GM12878 (cell line): ENCODE measurements at regions not wholly inside any gene's neighbourhood (a gene's known extent, or its start where the extent isn't known, plus 50 kb on each side); places are given as distances from the start of the nearest gene placed in this dataset.

Experiments
- ATAC-seq: fragments of 200-7000 bp; cut with Tn5 transposase; 3 replicates; pipeline ENCODE4 v1.9.1; 2020; ENCODE audit warnings: mild to moderate bottlenecking, moderate library complexity
- BruUV-seq: library from RNA; stranded (reverse); fragments of 400-500 nt; replicated peaks from 2 replicates; lab custom pipeline; 2021; lab: Mats Ljungman, UMichigan
- CTCF ChIA-PET: fragments of 300-600 bp; sonication (Branson Sonifier 250); formaldehyde crosslinking; extraction: SDS; loops from one replicate; lab custom pipeline; 2021; ENCODE audit warnings: inconsistent platforms; lab: Yijun Ruan, JAX
- POLR2A ChIA-PET: fragments of 350-600 bp; formaldehyde crosslinking; extraction: SDS; loops from one replicate; lab custom pipeline; 2021; ENCODE audit warnings: inconsistent platforms; lab: Charles Lee
- RAD21 ChIA-PET: fragments of 300-600 bp; sonication (Branson Sonifier 250); formaldehyde crosslinking; loops from one replicate; lab custom pipeline; 2023; ENCODE audit warnings: antibody characterized with exemption; ENCODE audit not compliant: unreplicated experiment; lab: Charles Lee
- SMC1A ChIA-PET: fragments of 300-600 bp; sonication (Branson Sonifier 250); formaldehyde crosslinking; loops from one replicate; lab custom pipeline; 2023; ENCODE audit not compliant: unreplicated experiment, uncharacterized antibody; lab: Charles Lee
- DNase-seq: peaks from one replicate; pipeline ENCODE4 v3.0.0-alpha.2; 2011; ENCODE audit warnings: low read depth, low spot score
- FAIRE-seq: peaks from 3 replicates; lab custom pipeline; 2011; peaks lifted over from hg19 to GRCh38; lab: Jason Lieb, UNC
- H2AFZ ChIP-seq: 2 replicates; pipeline ENCODE4 v1.6.0; 2011; ENCODE audit warnings: low read depth, low read length, control low read depth; ENCODE audit not compliant: control insufficient read depth
- H3K27ac ChIP-seq: 2 replicates; pipeline ENCODE4 v1.5.1; 2011; ENCODE audit warnings: control low read depth; ENCODE audit not compliant: control insufficient read depth, insufficient read depth
- H3K27me3 ChIP-seq, 2 experiments: replicated peaks in 1 of 2; 2 replicates each; pipeline versions ENCODE4 v1.6.0 to v1.6.1; 2011; ENCODE audit warnings: low read length in 1 of 2; ENCODE audit not compliant: control insufficient read depth in 2 of 2, insufficient read depth in 2 of 2
- H3K36me3 ChIP-seq, 2 experiments: 2 replicates each; pipeline ENCODE4 v1.5.1; 2011; ENCODE audit warnings: low read length in 1 of 2; ENCODE audit not compliant: control insufficient read depth in 2 of 2, insufficient read depth in 2 of 2
- H3K4me1 ChIP-seq: 2 replicates; pipeline ENCODE4 v1.6.1; 2011; ENCODE audit warnings: mild to moderate bottlenecking, low read length, moderate library complexity, mixed read lengths; ENCODE audit not compliant: control insufficient read depth, insufficient read depth
- H3K4me2 ChIP-seq: 2 replicates; pipeline ENCODE4 v1.6.0; 2011; ENCODE audit warnings: control low read depth; ENCODE audit not compliant: control insufficient read depth, insufficient read depth
- H3K4me3 ChIP-seq: fragments of 200-600 bp; sonication (generic); 2 replicates; pipeline ENCODE4 v1.5.1; 2016
- H3K79me2 ChIP-seq: 2 replicates; pipeline ENCODE4 v1.6.0; 2011; ENCODE audit warnings: low read length; ENCODE audit not compliant: control insufficient read depth, insufficient read depth
- H3K9ac ChIP-seq: 2 replicates; pipeline ENCODE4 v1.8.0; 2011; ENCODE audit warnings: low read length, control low read depth, mixed read lengths; ENCODE audit not compliant: control insufficient read depth, insufficient read depth
- H3K9me3 ChIP-seq: replicated peaks from 3 replicates; pipeline ENCODE4 v1.5.1; 2011; ENCODE audit warnings: mild to moderate bottlenecking, low read length; ENCODE audit not compliant: control insufficient read depth, insufficient read depth
- H4K20me1 ChIP-seq: 2 replicates; pipeline ENCODE4 v1.6.0; 2011; ENCODE audit not compliant: control insufficient read depth, insufficient read depth
- BCL11A ChIP-seq: IDR thresholded peaks from 2 replicates; pipeline ENCODE4 v1.6.1; 2011; ENCODE audit warnings: low read depth, low read length
- CBX3 ChIP-seq: fragments of 200-600 bp; sonication (generic); IDR thresholded peaks from 2 replicates; pipeline ENCODE4 v1.6.1; 2016; ENCODE audit warnings: low read depth, borderline replicate concordance
- FOS ChIP-seq: IDR thresholded peaks from 3 replicates; pipeline ENCODE4 v1.6.1; 2011; ENCODE audit warnings: borderline replicate concordance; ENCODE audit not compliant: insufficient read length; ENCODE audit errors: extremely low read depth
- GABPA ChIP-seq: IDR thresholded peaks from 2 replicates; pipeline ENCODE4 v1.6.1; 2014; ENCODE audit warnings: antibody characterized with exemption, low read depth, mild to moderate bottlenecking, inconsistent platforms
- HCFC1 ChIP-seq: fragments of 150-350 bp; IDR thresholded peaks from 2 replicates; pipeline ENCODE4 v1.6.1; 2014; ENCODE audit warnings: low read length
- HDAC6 ChIP-seq: fragments of 200-600 bp; sonication (generic); IDR thresholded peaks from one replicate; pipeline ENCODE4 v1.8.0; 2017; ENCODE audit warnings: antibody characterized with exemption; ENCODE audit not compliant: unreplicated experiment
- KLF5 ChIP-seq: fragments of 450-650 bp; IDR thresholded peaks from 2 replicates; pipeline ENCODE4 v1.6.1; 2014; ENCODE audit warnings: mild to moderate bottlenecking; ENCODE audit not compliant: partially characterized antibody
- LARP7 ChIP-seq: fragments of 450-650 bp; IDR thresholded peaks from 2 replicates; pipeline ENCODE4 v1.6.1; 2017; ENCODE audit warnings: mild to moderate bottlenecking
- MYC ChIP-seq: IDR thresholded peaks from 2 replicates; pipeline ENCODE4 v1.6.1; 2011; ENCODE audit warnings: mild to moderate bottlenecking, low read length, moderate library complexity, inconsistent platforms; ENCODE audit not compliant: insufficient read depth, insufficient replicate concordance, insufficient read length, severe bottlenecking
- RFX5 ChIP-seq: IDR thresholded peaks from 2 replicates; pipeline ENCODE4 v1.6.1; 2011; ENCODE audit warnings: low read depth, low read length, improper control_type of control experiment
- SMC3 ChIP-seq: IDR thresholded peaks from 2 replicates; pipeline ENCODE4 v1.6.1; 2011; ENCODE audit warnings: low read length, improper control_type of control experiment, borderline replicate concordance
- TCF3 ChIP-seq: IDR thresholded peaks from 2 replicates; pipeline ENCODE4 v1.6.1; 2012; ENCODE audit warnings: low read depth, mild to moderate bottlenecking, low read length, borderline replicate concordance; ENCODE audit not compliant: insufficient read depth
- ZBED1 ChIP-seq: IDR thresholded peaks from 2 replicates; pipeline ENCODE4 v1.6.1; 2016; ENCODE audit warnings: borderline replicate concordance
- WGBS: methylation state at CpG from one replicate; pipeline ENCODE4 v1.1.6; 2016; ENCODE audit warnings: low lambda C conversion rate; ENCODE audit not compliant: insufficient replicate concordance, insufficient coverage; ENCODE audit errors: missing lambda C conversion rate; 5-methylcytosine and 5-hydroxymethylcytosine counted together
- in situ Hi-C: fragments of 300-500 bp; cut with MboI; formaldehyde crosslinking; loops from 9 replicates; pipeline ENCODE4 v1.14.3; 2018; ENCODE audit warnings: mixed read lengths
- intact Hi-C: fragments of 100-400 bp; cut with micrococcal nuclease; formaldehyde crosslinking; loops from one replicate; pipeline ENCODE4 v1.14.2; 2022; ENCODE audit not compliant: unreplicated experiment
- TF ChIP-seq, protein P1 (sequence below): IDR thresholded peaks from 2 replicates; pipeline ENCODE4 v1.6.1; 2011; ENCODE audit warnings: borderline replicate concordance, low read depth, mild to moderate bottlenecking, moderate library complexity, low read length; ENCODE audit not compliant: insufficient read depth, poor library complexity, severe bottlenecking
- TF ChIP-seq, protein P2 (sequence below): IDR thresholded peaks from 2 replicates; pipeline ENCODE4 v1.6.1; 2011; ENCODE audit warnings: low read depth, low read length, improper control_type of control experiment, borderline replicate concordance
- TF ChIP-seq, protein P3 (sequence below), 3 experiments: IDR thresholded peaks in 2 of 3; conservative IDR thresholded peaks in 1 of 3; 2 replicates each; pipeline ENCODE4 v1.5.1; 2011; ENCODE audit warnings: low read depth in 3 of 3, low read length in 3 of 3, mild to moderate bottlenecking in 3 of 3, control low read depth in 2 of 3, moderate library complexity in 2 of 3, inconsistent platforms in 1 of 3, mixed read lengths in 1 of 3; ENCODE audit not compliant: control insufficient read depth in 2 of 3, insufficient read depth in 1 of 3; ENCODE audit errors: extremely low read depth in 1 of 3

DNA sequence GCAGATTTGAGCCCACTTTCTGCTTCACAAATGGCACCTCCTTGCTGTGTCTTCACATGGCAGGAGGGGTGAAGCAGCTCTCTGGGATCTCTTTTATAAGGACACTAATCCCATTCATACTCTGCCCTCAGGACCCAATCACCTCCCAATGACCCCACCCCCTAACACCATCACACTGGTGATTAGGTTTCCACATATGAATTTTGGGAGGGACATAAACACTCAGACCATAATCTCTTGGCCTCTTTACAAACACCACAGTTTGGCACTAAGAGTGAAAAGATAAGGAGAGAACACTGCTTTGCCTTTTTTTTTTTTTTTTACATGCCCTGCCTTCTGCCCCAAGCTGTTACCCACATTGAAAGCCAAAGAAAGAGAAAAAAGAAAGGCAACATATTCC lies 166.2 kb upstream of the NFIA start:
- Histone ChIP-seq H4K20me1 (no peaks in the 10 kb centered on the region), H3K27me3 (no peaks in the 10 kb centered on the region), H3K4me1 (no peaks in the 10 kb centered on the region), H3K27ac (no peak overlapping the region)
- intact Hi-C loops: no loop called here
- POLR2A ChIA-PET: interaction anchor here (0.5 kb wide), 1 partner anchor 16 kb away, joined by 3 read pairs; no protein-coding TSS in a partner anchor
- CTCF ChIA-PET: interaction anchor here (0.7 kb wide), 1 partner anchor 877 kb away, joined by 3 read pairs; no protein-coding TSS in a partner anchor
- no peak for ATAC-seq
- TF ChIP-seq HDAC6 (no peak), GABPA (no peak), SMC3 (no peak), MYC (no peak), HCFC1 (no peak)
- TF ChIP-seq, protein P1, sequence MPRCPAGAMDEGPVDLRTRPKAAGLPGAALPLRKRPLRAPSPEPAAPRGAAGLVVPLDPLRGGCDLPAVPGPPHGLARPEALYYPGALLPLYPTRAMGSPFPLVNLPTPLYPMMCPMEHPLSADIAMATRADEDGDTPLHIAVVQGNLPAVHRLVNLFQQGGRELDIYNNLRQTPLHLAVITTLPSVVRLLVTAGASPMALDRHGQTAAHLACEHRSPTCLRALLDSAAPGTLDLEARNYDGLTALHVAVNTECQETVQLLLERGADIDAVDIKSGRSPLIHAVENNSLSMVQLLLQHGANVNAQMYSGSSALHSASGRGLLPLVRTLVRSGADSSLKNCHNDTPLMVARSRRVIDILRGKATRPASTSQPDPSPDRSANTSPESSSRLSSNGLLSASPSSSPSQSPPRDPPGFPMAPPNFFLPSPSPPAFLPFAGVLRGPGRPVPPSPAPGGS: no peak
- TF ChIP-seq, all 136 proteins: peak for 0
- FAIRE-seq (no peak), DNase-seq (no peak)
- in situ Hi-C loops: no loop called here
- H3K79me2 ChIP-seq: no peaks in the 10 kb centered on the region
- no peak overlapping the region for H3K4me2 ChIP-seq
- H3K4me3 ChIP-seq: no peak overlapping the region
- SMC1A ChIA-PET: no interaction called here
- no peaks in the 10 kb centered on the region for H3K9me3 ChIP-seq
- no peak overlapping the region for H3K9ac ChIP-seq
- BruUV-seq: no TSS peak
- no peaks in the 10 kb centered on the region for H3K36me3 ChIP-seq
- RAD21 ChIA-PET: no interaction called here
- H2AFZ ChIP-seq: no peak overlapping the region

DNA sequence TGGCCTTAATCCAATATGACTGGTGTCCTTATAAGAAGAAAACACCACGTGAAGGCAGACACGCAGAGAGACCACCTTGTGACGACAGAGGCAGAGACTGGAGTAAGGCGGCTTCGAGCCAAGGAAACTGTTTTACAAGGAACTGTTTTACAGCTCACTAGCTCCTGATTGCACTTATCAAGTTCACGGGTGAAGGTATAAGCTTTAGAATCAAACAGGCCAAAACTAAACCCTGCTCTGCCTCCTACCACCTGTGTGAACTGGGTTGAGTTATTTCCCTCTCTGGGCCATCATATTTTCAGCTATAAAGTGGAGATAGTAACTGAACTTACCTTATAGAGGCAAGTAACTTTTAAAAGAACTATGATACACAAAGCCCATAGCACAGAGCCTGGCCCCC lies 166.9 kb upstream of the NFIA start:
- SMC1A ChIA-PET: no interaction called here
- BruUV-seq: no TSS peak
- WGBS: 42% methylated on average over 6 of the region's 6 CpGs
- no peak for TF ChIP-seq BCL11A
- no peak for TF ChIP-seq TCF3
- no peak for TF ChIP-seq CBX3
- TF ChIP-seq RFX5: no peak
- no peak for TF ChIP-seq LARP7
- TF ChIP-seq, protein P2, sequence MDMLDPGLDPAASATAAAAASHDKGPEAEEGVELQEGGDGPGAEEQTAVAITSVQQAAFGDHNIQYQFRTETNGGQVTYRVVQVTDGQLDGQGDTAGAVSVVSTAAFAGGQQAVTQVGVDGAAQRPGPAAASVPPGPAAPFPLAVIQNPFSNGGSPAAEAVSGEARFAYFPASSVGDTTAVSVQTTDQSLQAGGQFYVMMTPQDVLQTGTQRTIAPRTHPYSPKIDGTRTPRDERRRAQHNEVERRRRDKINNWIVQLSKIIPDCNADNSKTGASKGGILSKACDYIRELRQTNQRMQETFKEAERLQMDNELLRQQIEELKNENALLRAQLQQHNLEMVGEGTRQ: no peak
- TF ChIP-seq, protein P3, sequence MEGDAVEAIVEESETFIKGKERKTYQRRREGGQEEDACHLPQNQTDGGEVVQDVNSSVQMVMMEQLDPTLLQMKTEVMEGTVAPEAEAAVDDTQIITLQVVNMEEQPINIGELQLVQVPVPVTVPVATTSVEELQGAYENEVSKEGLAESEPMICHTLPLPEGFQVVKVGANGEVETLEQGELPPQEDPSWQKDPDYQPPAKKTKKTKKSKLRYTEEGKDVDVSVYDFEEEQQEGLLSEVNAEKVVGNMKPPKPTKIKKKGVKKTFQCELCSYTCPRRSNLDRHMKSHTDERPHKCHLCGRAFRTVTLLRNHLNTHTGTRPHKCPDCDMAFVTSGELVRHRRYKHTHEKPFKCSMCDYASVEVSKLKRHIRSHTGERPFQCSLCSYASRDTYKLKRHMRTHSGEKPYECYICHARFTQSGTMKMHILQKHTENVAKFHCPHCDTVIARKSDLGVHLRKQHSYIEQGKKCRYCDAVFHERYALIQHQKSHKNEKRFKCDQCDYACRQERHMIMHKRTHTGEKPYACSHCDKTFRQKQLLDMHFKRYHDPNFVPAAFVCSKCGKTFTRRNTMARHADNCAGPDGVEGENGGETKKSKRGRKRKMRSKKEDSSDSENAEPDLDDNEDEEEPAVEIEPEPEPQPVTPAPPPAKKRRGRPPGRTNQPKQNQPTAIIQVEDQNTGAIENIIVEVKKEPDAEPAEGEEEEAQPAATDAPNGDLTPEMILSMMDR (IDR thresholded peaks at IDR 0.05 in 2 of 3, conservative IDR thresholded peaks at IDR 0.05 in 1 of 3; ENCODE audit: control insufficient read depth in 2 of 3, extremely low read depth in 1 of 3, insufficient read depth in 1 of 3, low read depth in 3 of 3, low read length in 3 of 3): no peak
- no peak for TF ChIP-seq KLF5
- no peak for TF ChIP-seq FOS
- TF ChIP-seq ZBED1: no peak

More for the DNA sequence above, 166.9 kb upstream of the NFIA start:
- Histone ChIP-seq H3K27ac (no peak overlapping the region), H2AFZ (no peak overlapping the region), H3K27me3 (no peaks in the 10 kb centered on the region), H3K4me1 (no peaks in the 10 kb centered on the region), H3K9me3 (no peaks in the 10 kb centered on the region), H3K79me2 (no peaks in the 10 kb centered on the region), H3K4me3 (no peak overlapping the region), H3K9ac (no peak overlapping the region), H4K20me1 (no peaks in the 10 kb centered on the region), H3K4me2 (no peak overlapping the region), H3K36me3 (no peaks in the 10 kb centered on the region)
- RAD21 ChIA-PET: no interaction called here
- FAIRE-seq (no peak), DNase-seq (no peak), ATAC-seq (no peak)
- intact Hi-C loops: no loop called here
- CTCF ChIA-PET: no interaction called here
- in situ Hi-C loops: no loop called here
- POLR2A ChIA-PET: no interaction called here
